Vagina (tissue), 2 donors: ENCODE measurements at regions not wholly inside any gene's neighbourhood (a gene's known extent, or its start where the extent isn't known, plus 50 kb on each side); places are given as distances from the start of the nearest gene placed in this dataset.

Experiments used
- DNase-seq, 2 donors: peaks; one replicate each; pipeline ENCODE4 v3.0.0-alpha.2; 2017; ENCODE audit errors: extremely low spot score in 2 of 2
- H3K27ac ChIP-seq: fragments of 200-600 bp; sonication (generic); one replicate; pipeline ENCODE4 v1.5.1; 2019
- H3K27me3 ChIP-seq: fragments of 200-600 bp; sonication (generic); one replicate; pipeline ENCODE4 v1.5.1; 2019
- H3K36me3 ChIP-seq, 2 donors: fragments of 200-600 bp; sonication (generic); one replicate each; pipeline ENCODE4 v1.5.1; 2017 to 2019
- H3K4me1 ChIP-seq: fragments of 200-600 bp; sonication (generic); one replicate; pipeline ENCODE4 v1.5.1; 2019
- H3K4me3 ChIP-seq, 2 donors: fragments of 200-600 bp; sonication (generic); 1 replicate in 1 of 2; 2 replicates in 1 of 2; pipeline ENCODE4 v1.5.1; 2016 to 2019
- H3K9me3 ChIP-seq: fragments of 200-600 bp; sonication (generic); one replicate; pipeline ENCODE4 v1.5.1; 2019
- POLR2A ChIP-seq, 2 donors: fragments of 450-650 bp; IDR thresholded peaks; one replicate each; pipeline ENCODE4 v1.6.1; 2017; ENCODE audit warnings: antibody characterized with exemption in 2 of 2, mild to moderate bottlenecking in 2 of 2, moderate library complexity in 2 of 2
- POLR2AphosphoS5 ChIP-seq, 2 donors: sonication (generic); formaldehyde crosslinking; IDR thresholded peaks; one replicate each; pipeline ENCODE4 v1.9.0; 2017; ENCODE audit warnings: antibody characterized with exemption in 2 of 2, mild to moderate bottlenecking in 2 of 2, low read depth in 1 of 2; ENCODE audit not compliant: insufficient read depth in 1 of 2
- intact Hi-C: fragments of 100-400 bp; cut with DNase I; formaldehyde crosslinking; loops from one replicate; pipeline ENCODE4 v1.15.1; 2023
- TF ChIP-seq, protein P1 (sequence below), 3 experiments: fragments of 450-650 bp in 2 of 3; fragments of 200-600 bp in 1 of 3; sonication (generic) in 1 of 3; IDR thresholded peaks; one replicate each; pipeline ENCODE4 v1.5.1; 2017 to 2019; ENCODE audit warnings: antibody characterized with exemption in 3 of 3, mild to moderate bottlenecking in 2 of 3, moderate library complexity in 2 of 3

GRCh38 chr15:59933607-59934006, 70.5 kb upstream of the FOXB1 start:
- Histone ChIP-seq H3K36me3 (no peaks in the 10 kb centered on the region), H3K27ac (no peak overlapping the region), H3K27me3 (no peaks in the 10 kb centered on the region), H3K4me1 (no peaks in the 10 kb centered on the region), H3K4me3 (no peak overlapping the region), H3K9me3 (no peaks in the 10 kb centered on the region)
- no peak for DNase-seq
- TF ChIP-seq POLR2A (IDR thresholded peaks at IDR 0.05) (no peak), POLR2AphosphoS5 (IDR thresholded peaks at IDR 0.05; ENCODE audit: insufficient read depth in 1 of 2, low read depth in 1 of 2) (no peak)
- TF ChIP-seq, protein P1, sequence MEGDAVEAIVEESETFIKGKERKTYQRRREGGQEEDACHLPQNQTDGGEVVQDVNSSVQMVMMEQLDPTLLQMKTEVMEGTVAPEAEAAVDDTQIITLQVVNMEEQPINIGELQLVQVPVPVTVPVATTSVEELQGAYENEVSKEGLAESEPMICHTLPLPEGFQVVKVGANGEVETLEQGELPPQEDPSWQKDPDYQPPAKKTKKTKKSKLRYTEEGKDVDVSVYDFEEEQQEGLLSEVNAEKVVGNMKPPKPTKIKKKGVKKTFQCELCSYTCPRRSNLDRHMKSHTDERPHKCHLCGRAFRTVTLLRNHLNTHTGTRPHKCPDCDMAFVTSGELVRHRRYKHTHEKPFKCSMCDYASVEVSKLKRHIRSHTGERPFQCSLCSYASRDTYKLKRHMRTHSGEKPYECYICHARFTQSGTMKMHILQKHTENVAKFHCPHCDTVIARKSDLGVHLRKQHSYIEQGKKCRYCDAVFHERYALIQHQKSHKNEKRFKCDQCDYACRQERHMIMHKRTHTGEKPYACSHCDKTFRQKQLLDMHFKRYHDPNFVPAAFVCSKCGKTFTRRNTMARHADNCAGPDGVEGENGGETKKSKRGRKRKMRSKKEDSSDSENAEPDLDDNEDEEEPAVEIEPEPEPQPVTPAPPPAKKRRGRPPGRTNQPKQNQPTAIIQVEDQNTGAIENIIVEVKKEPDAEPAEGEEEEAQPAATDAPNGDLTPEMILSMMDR (IDR thresholded peaks at IDR 0.05): no peak
- intact Hi-C loops: no loop called here

- no peak overlapping the region for H3K4me3 ChIP-seq
- H3K27me3 ChIP-seq: no peaks in the 10 kb centered on the region
- H3K4me1 ChIP-seq: no peaks in the 10 kb centered on the region
- H3K27ac ChIP-seq: no peak overlapping the region
- H3K9me3 ChIP-seq: no peaks in the 10 kb centered on the region
- no peak for DNase-seq
- H3K36me3 ChIP-seq: no peaks in the 10 kb centered on the region
- TF ChIP-seq POLR2AphosphoS5 (IDR thresholded peaks at IDR 0.05; ENCODE audit: insufficient read depth in 1 of 2, low read depth in 1 of 2) (no peak), POLR2A (IDR thresholded peaks at IDR 0.05) (no peak)
- TF ChIP-seq, protein P1 (IDR thresholded peaks at IDR 0.05): no peak
- intact Hi-C loops: no loop called here
Measured at GRCh38 chr15:59931646-59932261, 72.4 kb upstream of the FOXB1 start.

GRCh38 chr15:59924812-59925522, 79.1 kb upstream of the FOXB1 start:
- intact Hi-C loops: no loop called here
- H3K36me3 ChIP-seq: no peaks in the 10 kb centered on the region
- H3K4me1 ChIP-seq: no peaks in the 10 kb centered on the region
- H3K27ac ChIP-seq: no peak overlapping the region
- H3K27me3 ChIP-seq: no peaks in the 10 kb centered on the region
- TF ChIP-seq, protein P1 (IDR thresholded peaks at IDR 0.05): no peak
- no peak for TF ChIP-seq POLR2AphosphoS5 (IDR thresholded peaks at IDR 0.05; ENCODE audit: insufficient read depth in 1 of 2, low read depth in 1 of 2)
- no peak for TF ChIP-seq POLR2A (IDR thresholded peaks at IDR 0.05)
- no peak overlapping the region for H3K4me3 ChIP-seq
- no peaks in the 10 kb centered on the region for H3K9me3 ChIP-seq
- DNase-seq: no peak

- Histone ChIP-seq H3K4me1 (no peaks in the 10 kb centered on the region), H3K27ac (no peak overlapping the region), H3K36me3 (no peaks in the 10 kb centered on the region), H3K9me3 (no peaks in the 10 kb centered on the region), H3K4me3 (no peak overlapping the region), H3K27me3 (no peaks in the 10 kb centered on the region)
- TF ChIP-seq, protein P1 (IDR thresholded peaks at IDR 0.05): no peak
- TF ChIP-seq POLR2AphosphoS5 (IDR thresholded peaks at IDR 0.05; ENCODE audit: insufficient read depth in 1 of 2, low read depth in 1 of 2) (no peak), POLR2A (IDR thresholded peaks at IDR 0.05) (no peak)
- no peak for DNase-seq
- intact Hi-C loops: no loop called here
Measured at GRCh38 chr15:59924096-59924495, 80.0 kb upstream of the FOXB1 start.

DNA sequence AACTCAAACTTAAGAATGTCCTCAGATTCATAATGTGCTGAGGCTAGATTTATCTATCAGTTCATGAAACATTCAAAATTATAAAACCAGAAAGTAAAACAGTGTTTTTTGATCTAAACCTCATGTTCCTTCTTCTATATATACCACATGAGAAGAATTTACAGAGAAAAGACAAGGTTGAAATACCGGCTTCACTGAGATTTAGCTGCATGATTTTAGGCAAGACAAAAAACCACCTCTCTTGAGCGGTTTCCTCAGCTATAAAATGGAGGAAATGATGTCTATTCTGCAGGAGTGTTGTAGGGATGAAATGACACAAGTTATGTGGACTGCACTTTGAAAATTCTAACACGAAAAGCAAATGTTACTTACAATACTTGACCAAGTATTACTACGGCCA, 80.6 kb upstream of the FOXB1 start:
- DNase-seq: no peak
- Histone ChIP-seq H3K27me3 (no peaks in the 10 kb centered on the region), H3K4me3 (no peak overlapping the region), H3K9me3 (no peaks in the 10 kb centered on the region), H3K27ac (no peak overlapping the region), H3K4me1 (no peaks in the 10 kb centered on the region), H3K36me3 (no peaks in the 10 kb centered on the region)
- TF ChIP-seq, protein P1 (IDR thresholded peaks at IDR 0.05): no peak
- no peak for TF ChIP-seq POLR2AphosphoS5 (IDR thresholded peaks at IDR 0.05; ENCODE audit: insufficient read depth in 1 of 2, low read depth in 1 of 2)
- TF ChIP-seq POLR2A (IDR thresholded peaks at IDR 0.05): no peak
- intact Hi-C loops: no loop called here
